SK-N-SH (cell line): ENCODE measurements at regions not wholly inside any gene's neighbourhood (a gene's known extent, or its start where the extent isn't known, plus 50 kb on each side); places are given as distances from the start of the nearest gene placed in this dataset.

Experiments
- CTCF ChIA-PET: fragments of 300-600, 350-600 bp; formaldehyde crosslinking; extraction: SDS; loops from one replicate; lab custom pipeline; 2021; lab: Yijun Ruan, JAX
- POLR2A ChIA-PET: fragments of 350-600 bp; sonication (Branson Sonifier 250); formaldehyde crosslinking; extraction: SDS; loops from one replicate; lab custom pipeline; 2020; ENCODE audit warnings: antibody characterized with exemption, inconsistent platforms; lab: Yijun Ruan, JAX
- DNase-seq: peaks from one replicate; pipeline ENCODE4 v3.0.0; 2012
- H2AFZ ChIP-seq: fragments of 200-600 bp; sonication (generic); 2 replicates; pipeline ENCODE4 v1.8.1; 2016; ENCODE audit warnings: antibody characterized with exemption, mild to moderate bottlenecking, low read depth
- H3F3A ChIP-seq: fragments of 200-600 bp; sonication (generic); replicated peaks from 2 replicates; pipeline ENCODE3; 2016; ENCODE audit warnings: antibody characterized with exemption, mild to moderate bottlenecking; ENCODE audit not compliant: insufficient read depth
- H3K27ac ChIP-seq, 2 experiments: fragments of 200-500 bp in 1 of 2; fragments of 200-600 bp in 1 of 2; sonication (Bioruptor generic) in 1 of 2; sonication (generic), shearing (Covaris generic) in 1 of 2; 2 replicates each; pipeline versions ENCODE4 v1.5.1 to v1.6.1; 2014 to 2016; ENCODE audit warnings: low read depth in 2 of 2, inconsistent platforms in 1 of 2, low read length in 1 of 2, mild to moderate bottlenecking in 1 of 2, mixed read lengths in 1 of 2
- H3K27me3 ChIP-seq: fragments of 200-600 bp; sonication (generic), shearing (Covaris generic); 2 replicates; pipeline ENCODE4 v1.6.1; 2016; ENCODE audit warnings: mixed run types; ENCODE audit not compliant: insufficient read depth
- H3K36me3 ChIP-seq, 2 experiments: fragments of 200-500 bp in 1 of 2; fragments of 200-600 bp in 1 of 2; sonication (Bioruptor generic) in 1 of 2; sonication (generic) in 1 of 2; replicated peaks in 1 of 2; 2 replicates each; pipeline versions ENCODE3 to v1.5.1; 2014 to 2016; ENCODE audit warnings: low read length in 1 of 2, mild to moderate bottlenecking in 1 of 2; ENCODE audit not compliant: insufficient read depth in 2 of 2, control insufficient read depth in 1 of 2
- H3K4me1 ChIP-seq, 2 experiments: fragments of 200-500 bp in 1 of 2; fragments of 200-600 bp in 1 of 2; sonication (Bioruptor generic) in 1 of 2; sonication (generic), shearing (Covaris generic) in 1 of 2; 2 replicates each; pipeline versions ENCODE4 v1.5.1 to v1.6.1; 2014 to 2016; ENCODE audit warnings: low read depth in 1 of 2, low read length in 1 of 2, mixed run types in 1 of 2; ENCODE audit not compliant: insufficient read depth in 2 of 2, control insufficient read depth in 1 of 2
- H3K4me2 ChIP-seq: fragments of 200-600 bp; sonication (generic), shearing (Covaris generic); 2 replicates; pipeline ENCODE4 v1.6.1; 2017; ENCODE audit warnings: mixed run types
- H3K4me3 ChIP-seq, 2 experiments: fragments of 200-500 bp in 1 of 2; fragments of 200-600 bp in 1 of 2; sonication (Bioruptor generic) in 1 of 2; sonication (generic), shearing (Covaris generic) in 1 of 2; 2 replicates each; pipeline versions ENCODE4 v1.5.1 to v1.8.1; 2014 to 2016; ENCODE audit warnings: low read depth in 2 of 2, inconsistent platforms in 1 of 2, low read length in 1 of 2, mild to moderate bottlenecking in 1 of 2, mixed read lengths in 1 of 2, moderate library complexity in 1 of 2
- H3K79me2 ChIP-seq: fragments of 200-600 bp; sonication (generic); 2 replicates; pipeline ENCODE4 v1.8.1; 2017; ENCODE audit warnings: mild to moderate bottlenecking; ENCODE audit not compliant: insufficient read depth
- H3K9ac ChIP-seq: fragments of 200-600 bp; sonication (generic); 2 replicates; pipeline ENCODE4 v1.6.1; 2017; ENCODE audit warnings: mixed run types
- H3K9me2 ChIP-seq: fragments of 200-600 bp; sonication (generic); 2 replicates; pipeline ENCODE4 v1.6.1; 2017; ENCODE audit warnings: mixed run types
- H3K9me3 ChIP-seq: fragments of 200-600 bp; sonication (generic); 2 replicates; pipeline ENCODE4 v1.6.1; 2017; ENCODE audit warnings: mixed run types, mild to moderate bottlenecking, moderate library complexity
- H4K20me1 ChIP-seq: fragments of 200-600 bp; sonication (generic); 2 replicates; pipeline ENCODE4 v1.6.1; 2017; ENCODE audit warnings: mild to moderate bottlenecking, mixed run types; ENCODE audit not compliant: insufficient read depth
- CTCF ChIP-seq: fragments of 200-600 bp; sonication (generic); IDR thresholded peaks from 2 replicates; pipeline ENCODE4 v1.6.1; 2017; ENCODE audit warnings: antibody characterized with exemption, mild to moderate bottlenecking, moderate library complexity
- IRF3 ChIP-seq: fragments of 150-350 bp; IDR thresholded peaks from 2 replicates; pipeline ENCODE4 v1.6.1; 2016; ENCODE audit warnings: mild to moderate bottlenecking, low read depth, low read length
- JUND ChIP-seq: IDR thresholded peaks from 2 replicates; pipeline ENCODE4 v1.4.0; 2012
- NFIC ChIP-seq: IDR thresholded peaks from 2 replicates; pipeline ENCODE4 v1.4.0; 2012; ENCODE audit warnings: borderline replicate concordance
- RAD21 ChIP-seq: IDR thresholded peaks from 2 replicates; pipeline ENCODE4 v1.6.1; 2012; ENCODE audit warnings: mild to moderate bottlenecking, low read length
- REST ChIP-seq: IDR thresholded peaks from 2 replicates; pipeline ENCODE4 v1.6.1; 2012; ENCODE audit warnings: mild to moderate bottlenecking, low read depth, low read length, moderate library complexity
- SMC3 ChIP-seq: IDR thresholded peaks from 2 replicates; pipeline ENCODE4 v1.6.1; 2012; ENCODE audit warnings: low read depth, low read length, improper control_type of control experiment
- TAF1 ChIP-seq: IDR thresholded peaks from 2 replicates; pipeline ENCODE4 v1.6.1; 2012; ENCODE audit warnings: low read depth, mild to moderate bottlenecking, low read length, moderate library complexity, borderline replicate concordance
- TCF12 ChIP-seq: IDR thresholded peaks from 2 replicates; pipeline ENCODE4 v1.4.0; 2012
- TEAD4 ChIP-seq: IDR thresholded peaks from 2 replicates; pipeline ENCODE4 v1.4.0; 2012; ENCODE audit warnings: mild to moderate bottlenecking, borderline replicate concordance; ENCODE audit not compliant: insufficient read depth
- ZBTB33 ChIP-seq: IDR thresholded peaks from 2 replicates; pipeline ENCODE4 v1.4.0; 2012; ENCODE audit warnings: low read depth, borderline replicate concordance
- WGBS: methylation state at CpG from one replicate; pipeline ENCODE4 v1.1.6; 2017; ENCODE audit warnings: low lambda C conversion rate; 5-methylcytosine and 5-hydroxymethylcytosine counted together

- H3K9ac ChIP-seq: no peak overlapping the region
- no peaks in the 10 kb centered on the region for H3K4me1 ChIP-seq
- no peak overlapping the region for H3K27ac ChIP-seq
- H3K36me3 ChIP-seq: no peaks in the 10 kb centered on the region
- no peaks in the 10 kb centered on the region for H3K9me2 ChIP-seq
- H3K27me3 ChIP-seq: no peaks in the 10 kb centered on the region
- TF ChIP-seq RAD21: no peak
- WGBS: 3% methylated on average over 1 of the region's 1 CpG
- POLR2A ChIA-PET: no interaction called here
- H3K4me3 ChIP-seq: no peak overlapping the region
- no peak overlapping the region for H2AFZ ChIP-seq
- CTCF ChIA-PET: no interaction called here
- H3K4me2 ChIP-seq: no peak overlapping the region
- no peaks in the 10 kb centered on the region for H4K20me1 ChIP-seq
- no peaks in the 10 kb centered on the region for H3F3A ChIP-seq
- no peak for DNase-seq
- no peaks in the 10 kb centered on the region for H3K9me3 ChIP-seq
- no peaks in the 10 kb centered on the region for H3K79me2 ChIP-seq
Measured at GRCh38 chr9:23907343-23907742, 81.3 kb upstream of the ELAVL2 start.

GRCh38 chr9:23887781-23888180, 61.7 kb upstream of the ELAVL2 start:
- TF ChIP-seq RAD21: no peak
- no peak for TF ChIP-seq TEAD4
- no peak for TF ChIP-seq JUND
- no peak for TF ChIP-seq TCF12
- no peak for TF ChIP-seq TAF1
- TF ChIP-seq IRF3: no peak
- TF ChIP-seq NFIC: no peak
- no peak for TF ChIP-seq SMC3
- TF ChIP-seq CTCF: no peak
- no peak for TF ChIP-seq ZBTB33
- TF ChIP-seq REST: no peak
- TF ChIP-seq, all 33 proteins: peak for 0
- Histone ChIP-seq H4K20me1 (no peaks in the 10 kb centered on the region), H3K4me1 (no peaks in the 10 kb centered on the region), H3K9ac (no peak overlapping the region), H3K79me2 (no peaks in the 10 kb centered on the region), H2AFZ (no peak overlapping the region), H3K9me3 (no peaks in the 10 kb centered on the region), H3F3A (no peaks in the 10 kb centered on the region), H3K4me3 (no peak overlapping the region), H3K36me3 (no peaks in the 10 kb centered on the region), H3K27me3 (no peaks in the 10 kb centered on the region), H3K27ac (no peak overlapping the region), H3K4me2 (no peak overlapping the region), H3K9me2 (no peaks in the 10 kb centered on the region)
- ChIA-PET CTCF (interaction anchor here (1.2 kb wide), 1 partner anchor 766 kb away, joined by 3 read pairs; no protein-coding TSS in a partner anchor), POLR2A (no interaction called here)
- DNase-seq: no peak
- WGBS: 29% methylated on average over 1 of the region's 1 CpG
